ENCODE measurements at regions not wholly inside any gene's neighbourhood (a gene's known extent, or its start where the extent isn't known, plus 50 kb on each side); places are given as distances from the start of the nearest gene placed in this dataset.

- H3K4me3 ChIP-seq, result no peak overlapping the region
- TF ChIP-seq CTCF (IDR thresholded peaks at IDR 0.05), result no peak
- DNase-seq, result no peak
- H3K9me3 ChIP-seq, result no peaks in the 10 kb centered on the region
- H3K4me1 ChIP-seq (ENCODE audit: low read depth), result no peaks in the 10 kb centered on the region
- no peaks in the 10 kb centered on the region for H3K36me3 ChIP-seq (ENCODE audit: low read depth)
- intact Hi-C loops (cut with DNase I, micrococcal nuclease), result no loop called here
- ATAC-seq, result no peak
These were observed 330.3 kb upstream of the CDH5 start for GRCh38 chr16:66036184-66036583.

- H3K9me3 ChIP-seq, result no peaks in the 10 kb centered on the region
- no peak for ATAC-seq
- no peaks in the 10 kb centered on the region for H3K36me3 ChIP-seq (ENCODE audit: low read depth)
- intact Hi-C loops (cut with DNase I, micrococcal nuclease), result no loop called here
- H3K4me1 ChIP-seq (ENCODE audit: low read depth), result no peaks in the 10 kb centered on the region
- no peak for TF ChIP-seq CTCF (IDR thresholded peaks at IDR 0.05)
- DNase-seq, result no peak
- H3K4me3 ChIP-seq, result no peak overlapping the region
These were observed 331.4 kb upstream of the CDH5 start for GRCh38 chr16:66035096-66035495.

- TF ChIP-seq CTCF (IDR thresholded peaks at IDR 0.05), result no peak
- no peak for ATAC-seq
- Histone ChIP-seq H3K36me3 (ENCODE audit: low read depth) (no peaks in the 10 kb centered on the region), H3K4me3 (no peak overlapping the region), H3K4me1 (ENCODE audit: low read depth) (no peaks in the 10 kb centered on the region), H3K9me3 (no peaks in the 10 kb centered on the region)
- intact Hi-C loops (cut with DNase I, micrococcal nuclease), result no loop called here
- no peak for DNase-seq
These were observed 333.6 kb upstream of the CDH5 start for GRCh38 chr16:66032841-66033240.

GRCh38 chr16:66030036-66030435, 336.5 kb upstream of the CDH5 start:
- intact Hi-C loops (cut with DNase I, micrococcal nuclease), result no loop called here
- ATAC-seq (no peak), DNase-seq (no peak)
- Histone ChIP-seq H3K4me1 (ENCODE audit: low read depth) (no peaks in the 10 kb centered on the region), H3K4me3 (no peak overlapping the region), H3K9me3 (peaks cover under 1% of the 10 kb centered on the region), H3K36me3 (ENCODE audit: low read depth) (no peaks in the 10 kb centered on the region)
- no peak for TF ChIP-seq CTCF (IDR thresholded peaks at IDR 0.05)

GRCh38 chr16:66028510-66029216, 337.8 kb upstream of the CDH5 start:
- peaks cover 4% of the 10 kb centered on the region for H3K9me3 ChIP-seq
- intact Hi-C loops (cut with DNase I, micrococcal nuclease), result no loop called here
- no peaks in the 10 kb centered on the region for H3K36me3 ChIP-seq (ENCODE audit: low read depth)
- TF ChIP-seq CTCF (IDR thresholded peaks at IDR 0.05), result no peak
- no peak for DNase-seq
- H3K4me1 ChIP-seq (ENCODE audit: low read depth), result no peaks in the 10 kb centered on the region
- peak; percentile 29 for ATAC-seq
- no peak overlapping the region for H3K4me3 ChIP-seq
